Panc1 (cell line): ENCODE measurements at regions not wholly inside any gene's neighbourhood (a gene's known extent, or its start where the extent isn't known, plus 50 kb on each side); places are given as distances from the start of the nearest gene placed in this dataset.

Experiments
- CTCF ChIP-seq: fragments of 450-650 bp; IDR thresholded peaks from 2 replicates; pipeline ENCODE4 v1.5.1; 2017; ENCODE audit warnings: mild to moderate bottlenecking
- POLR2AphosphoS5 ChIP-seq: IDR thresholded peaks from 2 replicates; pipeline ENCODE4 v1.6.1; 2012; ENCODE audit warnings: mild to moderate bottlenecking, low read depth, low read length, moderate library complexity
- REST ChIP-seq, 2 experiments: IDR thresholded peaks; 2 replicates each; pipeline ENCODE4 v1.6.1; 2011 to 2012; ENCODE audit warnings: low read depth in 2 of 2, control low read depth in 1 of 2, low read length in 1 of 2, mild to moderate bottlenecking in 1 of 2, moderate library complexity in 1 of 2; ENCODE audit not compliant: insufficient read depth in 1 of 2
- SIN3A ChIP-seq: IDR thresholded peaks from 2 replicates; pipeline ENCODE4 v1.6.1; 2012; ENCODE audit warnings: low read depth, mild to moderate bottlenecking, low read length, moderate library complexity, borderline replicate concordance; ENCODE audit not compliant: insufficient read depth
- TCF7L2 ChIP-seq: IDR thresholded peaks from 2 replicates; pipeline ENCODE4 v1.6.1; 2011; ENCODE audit warnings: mild to moderate bottlenecking, low read depth, low read length, inconsistent platforms

GRCh38 chr13:105219651-105220050 lies 1315.8 kb downstream of the EFNB2 start:
- TF ChIP-seq CTCF (no peak), SIN3A (no peak), POLR2AphosphoS5 (no peak), TCF7L2 (no peak), REST (IDR thresholded peaks at IDR 0.05; ENCODE audit: insufficient read depth in 1 of 2, low read depth in 2 of 2, low read length in 1 of 2) (no peak)
